ENCODE measurements at regions not wholly inside any gene's neighbourhood (a gene's known extent, or its start where the extent isn't known, plus 50 kb on each side); places are given as distances from the start of the nearest gene placed in this dataset.

DNA sequence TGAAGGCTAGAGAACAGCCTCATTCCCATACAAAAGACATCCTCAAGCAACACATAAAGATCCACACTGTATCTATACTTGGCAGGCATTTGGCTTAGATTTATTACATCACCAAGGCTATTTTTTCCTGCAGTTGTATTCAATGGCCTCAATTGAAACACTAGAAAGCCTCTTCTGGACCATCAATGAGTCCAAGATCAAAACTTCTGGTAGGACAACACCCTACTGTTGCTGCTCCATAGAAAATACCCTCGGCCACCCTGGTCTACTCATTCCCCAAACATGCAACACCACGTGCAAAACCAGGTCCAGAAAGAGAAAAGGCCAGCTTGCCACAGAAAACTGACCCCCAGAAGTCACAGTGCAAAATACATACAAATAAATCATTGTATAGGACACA, 56.9 kb upstream of the CADM1 start:
- TF ChIP-seq, protein P1, sequence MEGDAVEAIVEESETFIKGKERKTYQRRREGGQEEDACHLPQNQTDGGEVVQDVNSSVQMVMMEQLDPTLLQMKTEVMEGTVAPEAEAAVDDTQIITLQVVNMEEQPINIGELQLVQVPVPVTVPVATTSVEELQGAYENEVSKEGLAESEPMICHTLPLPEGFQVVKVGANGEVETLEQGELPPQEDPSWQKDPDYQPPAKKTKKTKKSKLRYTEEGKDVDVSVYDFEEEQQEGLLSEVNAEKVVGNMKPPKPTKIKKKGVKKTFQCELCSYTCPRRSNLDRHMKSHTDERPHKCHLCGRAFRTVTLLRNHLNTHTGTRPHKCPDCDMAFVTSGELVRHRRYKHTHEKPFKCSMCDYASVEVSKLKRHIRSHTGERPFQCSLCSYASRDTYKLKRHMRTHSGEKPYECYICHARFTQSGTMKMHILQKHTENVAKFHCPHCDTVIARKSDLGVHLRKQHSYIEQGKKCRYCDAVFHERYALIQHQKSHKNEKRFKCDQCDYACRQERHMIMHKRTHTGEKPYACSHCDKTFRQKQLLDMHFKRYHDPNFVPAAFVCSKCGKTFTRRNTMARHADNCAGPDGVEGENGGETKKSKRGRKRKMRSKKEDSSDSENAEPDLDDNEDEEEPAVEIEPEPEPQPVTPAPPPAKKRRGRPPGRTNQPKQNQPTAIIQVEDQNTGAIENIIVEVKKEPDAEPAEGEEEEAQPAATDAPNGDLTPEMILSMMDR (IDR thresholded peaks at IDR 0.05), result no peak
- TF ChIP-seq POLR2AphosphoS5 (IDR thresholded peaks at IDR 0.05; ENCODE audit: low read depth, low read length) (no peak), SIN3A (IDR thresholded peaks at IDR 0.05; ENCODE audit: borderline replicate concordance, low read depth, low read length) (no peak), FOXM1 (IDR thresholded peaks at IDR 0.05; ENCODE audit: low read depth) (no peak), EP300 (IDR thresholded peaks at IDR 0.05; ENCODE audit: borderline replicate concordance in 1 of 2, low read depth in 1 of 2, low read length in 1 of 2) (no peak), EZH2phosphoT487 (IDR thresholded peaks at IDR 0.05; ENCODE audit: borderline replicate concordance, low read depth) (no peak)
- TF ChIP-seq, protein P2, sequence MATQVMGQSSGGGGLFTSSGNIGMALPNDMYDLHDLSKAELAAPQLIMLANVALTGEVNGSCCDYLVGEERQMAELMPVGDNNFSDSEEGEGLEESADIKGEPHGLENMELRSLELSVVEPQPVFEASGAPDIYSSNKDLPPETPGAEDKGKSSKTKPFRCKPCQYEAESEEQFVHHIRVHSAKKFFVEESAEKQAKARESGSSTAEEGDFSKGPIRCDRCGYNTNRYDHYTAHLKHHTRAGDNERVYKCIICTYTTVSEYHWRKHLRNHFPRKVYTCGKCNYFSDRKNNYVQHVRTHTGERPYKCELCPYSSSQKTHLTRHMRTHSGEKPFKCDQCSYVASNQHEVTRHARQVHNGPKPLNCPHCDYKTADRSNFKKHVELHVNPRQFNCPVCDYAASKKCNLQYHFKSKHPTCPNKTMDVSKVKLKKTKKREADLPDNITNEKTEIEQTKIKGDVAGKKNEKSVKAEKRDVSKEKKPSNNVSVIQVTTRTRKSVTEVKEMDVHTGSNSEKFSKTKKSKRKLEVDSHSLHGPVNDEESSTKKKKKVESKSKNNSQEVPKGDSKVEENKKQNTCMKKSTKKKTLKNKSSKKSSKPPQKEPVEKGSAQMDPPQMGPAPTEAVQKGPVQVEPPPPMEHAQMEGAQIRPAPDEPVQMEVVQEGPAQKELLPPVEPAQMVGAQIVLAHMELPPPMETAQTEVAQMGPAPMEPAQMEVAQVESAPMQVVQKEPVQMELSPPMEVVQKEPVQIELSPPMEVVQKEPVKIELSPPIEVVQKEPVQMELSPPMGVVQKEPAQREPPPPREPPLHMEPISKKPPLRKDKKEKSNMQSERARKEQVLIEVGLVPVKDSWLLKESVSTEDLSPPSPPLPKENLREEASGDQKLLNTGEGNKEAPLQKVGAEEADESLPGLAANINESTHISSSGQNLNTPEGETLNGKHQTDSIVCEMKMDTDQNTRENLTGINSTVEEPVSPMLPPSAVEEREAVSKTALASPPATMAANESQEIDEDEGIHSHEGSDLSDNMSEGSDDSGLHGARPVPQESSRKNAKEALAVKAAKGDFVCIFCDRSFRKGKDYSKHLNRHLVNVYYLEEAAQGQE (IDR thresholded peaks at IDR 0.05; ENCODE audit: low read depth, low read length), result no peak

Data from SK-N-SH (cell line).